Bronchial epithelial cell (primary cell): ENCODE measurements at regions not wholly inside any gene's neighbourhood (a gene's known extent, or its start where the extent isn't known, plus 50 kb on each side); places are given as distances from the start of the nearest gene placed in this dataset.
"Not testable (repeated sequence)": the region's sequence is repeated elsewhere in the genome, so short reads cannot be mapped to it uniquely, and the experiment has no call there.

Source experiments
- DNase-seq: peaks from one replicate; pipeline ENCODE4 v3.0.0-alpha.2; 2010; ENCODE audit warnings: low read depth
- FAIRE-seq: peaks from 2 replicates; lab custom pipeline; 2011; peaks lifted over from hg19 to GRCh38; lab: Jason Lieb, UNC
- H3K27me3 ChIP-seq: 2 replicates; pipeline ENCODE4 v1.5.1; 2011; ENCODE audit warnings: low read length; ENCODE audit not compliant: control insufficient read depth, insufficient read depth
- H3K36me3 ChIP-seq: 2 replicates; pipeline ENCODE4 v1.5.1; 2011; ENCODE audit warnings: low read length; ENCODE audit not compliant: control insufficient read depth, insufficient read depth
- H3K4me3 ChIP-seq: 2 replicates; pipeline ENCODE4 v1.5.1; 2011; ENCODE audit warnings: mild to moderate bottlenecking, low read depth, low read length, control low read depth
- CTCF ChIP-seq: IDR thresholded peaks from 2 replicates; pipeline ENCODE4 v1.5.1; 2011; ENCODE audit warnings: mild to moderate bottlenecking, moderate library complexity, low read length, control low read depth, inconsistent platforms; ENCODE audit not compliant: insufficient read depth, severe bottlenecking

- no peak for FAIRE-seq
- Histone ChIP-seq H3K27me3 (no peaks in the 10 kb centered on the region), H3K36me3 (no peaks in the 10 kb centered on the region), H3K4me3 (no peak overlapping the region)
- no peak for TF ChIP-seq CTCF
- DNase-seq: peak; percentile 0
These were observed 80.0 kb upstream of the TSPY4 start for GRCh38 chrY:9257255-9257654.

GRCh38 chrY:9257725-9258124, 79.5 kb upstream of the TSPY4 start:
- FAIRE-seq (no peak), DNase-seq (no peak)
- TF ChIP-seq CTCF: no peak
- Histone ChIP-seq H3K36me3 (no peaks in the 10 kb centered on the region), H3K4me3 (no peak overlapping the region), H3K27me3 (no peaks in the 10 kb centered on the region)

- DNase-seq (no peak), FAIRE-seq (no peak)
- H3K36me3 ChIP-seq: no peaks in the 10 kb centered on the region
- H3K4me3 ChIP-seq: no peak overlapping the region
- no peaks in the 10 kb centered on the region for H3K27me3 ChIP-seq
- TF ChIP-seq CTCF: no peak
These were observed 77.9 kb upstream of the TSPY4 start for GRCh38 chrY:9259368-9259767.

GRCh38 chrY:9260426-9260825, 76.8 kb upstream of the TSPY4 start:
- no peak for FAIRE-seq
- Histone ChIP-seq H3K27me3 (no peaks in the 10 kb centered on the region), H3K36me3 (no peaks in the 10 kb centered on the region), H3K4me3 (no peak overlapping the region)
- no peak for DNase-seq
- no peak for TF ChIP-seq CTCF

GRCh38 chrY:9265551-9265950, 71.7 kb upstream of the TSPY4 start:
- no peak for FAIRE-seq
- no peak for DNase-seq
- H3K4me3 ChIP-seq: no peak overlapping the region
- H3K27me3 ChIP-seq: no peaks in the 10 kb centered on the region
- no peaks in the 10 kb centered on the region for H3K36me3 ChIP-seq
- TF ChIP-seq CTCF: no peak

GRCh38 chrY:9270351-9270750, 66.9 kb upstream of the TSPY4 start:
- H3K4me3 ChIP-seq, H3K27me3 ChIP-seq, FAIRE-seq, DNase-seq, H3K36me3 ChIP-seq: not testable (repeated sequence)

- not testable (repeated sequence) for DNase-seq, FAIRE-seq
These were observed 64.4 kb upstream of the TSPY4 start for GRCh38 chrY:9272847-9273246.

GRCh38 chrY:9278842-9279241, 58.4 kb upstream of the TSPY4 start:
- peak; percentile 21 for DNase-seq
- H3K4me3 ChIP-seq, H3K36me3 ChIP-seq, H3K27me3 ChIP-seq, FAIRE-seq: not testable (repeated sequence)

More at GRCh38 chrY:9272847-9273246, 64.4 kb upstream of the TSPY4 start:
- not testable (repeated sequence) for H3K36me3 ChIP-seq, H3K4me3 ChIP-seq, H3K27me3 ChIP-seq
